ENCODE measurements at regions not wholly inside any gene's neighbourhood (a gene's known extent, or its start where the extent isn't known, plus 50 kb on each side); places are given as distances from the start of the nearest gene placed in this dataset.

DNA sequence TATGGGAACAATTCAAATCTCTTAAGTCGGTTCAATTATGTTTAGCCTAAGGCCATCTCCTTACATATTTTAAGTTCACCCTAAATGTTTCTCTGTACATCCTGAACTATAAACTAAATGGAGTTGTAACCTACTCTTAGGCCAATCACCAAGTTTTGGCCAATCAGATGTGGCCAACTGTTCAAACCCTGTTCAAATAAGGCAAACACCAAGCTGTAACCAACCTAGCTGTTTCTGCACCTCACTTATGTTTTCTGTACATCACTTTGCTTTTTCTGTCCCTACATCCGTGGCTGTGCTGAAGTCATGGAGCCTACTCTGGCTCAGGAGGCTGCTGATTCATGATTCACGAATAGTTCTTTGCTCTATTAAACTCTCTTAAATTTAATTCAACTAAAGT, 165.3 kb downstream of the GASK1B start:
- TF ChIP-seq POLR2A (IDR thresholded peaks at IDR 0.05) = no peak
- TF ChIP-seq, protein P1, sequence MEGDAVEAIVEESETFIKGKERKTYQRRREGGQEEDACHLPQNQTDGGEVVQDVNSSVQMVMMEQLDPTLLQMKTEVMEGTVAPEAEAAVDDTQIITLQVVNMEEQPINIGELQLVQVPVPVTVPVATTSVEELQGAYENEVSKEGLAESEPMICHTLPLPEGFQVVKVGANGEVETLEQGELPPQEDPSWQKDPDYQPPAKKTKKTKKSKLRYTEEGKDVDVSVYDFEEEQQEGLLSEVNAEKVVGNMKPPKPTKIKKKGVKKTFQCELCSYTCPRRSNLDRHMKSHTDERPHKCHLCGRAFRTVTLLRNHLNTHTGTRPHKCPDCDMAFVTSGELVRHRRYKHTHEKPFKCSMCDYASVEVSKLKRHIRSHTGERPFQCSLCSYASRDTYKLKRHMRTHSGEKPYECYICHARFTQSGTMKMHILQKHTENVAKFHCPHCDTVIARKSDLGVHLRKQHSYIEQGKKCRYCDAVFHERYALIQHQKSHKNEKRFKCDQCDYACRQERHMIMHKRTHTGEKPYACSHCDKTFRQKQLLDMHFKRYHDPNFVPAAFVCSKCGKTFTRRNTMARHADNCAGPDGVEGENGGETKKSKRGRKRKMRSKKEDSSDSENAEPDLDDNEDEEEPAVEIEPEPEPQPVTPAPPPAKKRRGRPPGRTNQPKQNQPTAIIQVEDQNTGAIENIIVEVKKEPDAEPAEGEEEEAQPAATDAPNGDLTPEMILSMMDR (IDR thresholded peaks at IDR 0.05 in 8 of 11, conservative IDR thresholded peaks at IDR 0.05 in 3 of 11) = no peak

All from spleen (tissue), 7 donors.